ENCODE measurements at regions not wholly inside any gene's neighbourhood (a gene's known extent, or its start where the extent isn't known, plus 50 kb on each side); places are given as distances from the start of the nearest gene placed in this dataset.

- TF ChIP-seq CTCF (conservative IDR thresholded peaks at IDR 0.05) (no peak), EZH2 (IDR thresholded peaks at IDR 0.05; ENCODE audit: low read depth) (no peak)
Measured at GRCh38 chr14:54135804-54136280, 179.2 kb upstream of the BMP4 start.
